PC-3 (cell line): ENCODE measurements at regions not wholly inside any gene's neighbourhood (a gene's known extent, or its start where the extent isn't known, plus 50 kb on each side); places are given as distances from the start of the nearest gene placed in this dataset.

ENCODE experiments used
- EZH2 ChIP-seq: fragments of 300-600 bp; sonication (generic); IDR thresholded peaks from one replicate; pipeline ENCODE4 v1.6.1; 2017; ENCODE audit warnings: antibody characterized with exemption, mild to moderate bottlenecking, low read length; ENCODE audit not compliant: unreplicated experiment
- TF ChIP-seq, protein P1 (sequence below): fragments of 300-600 bp; sonication (generic); conservative IDR thresholded peaks from 2 replicates; pipeline ENCODE4 v1.5.1; 2017; ENCODE audit warnings: antibody characterized with exemption, low read depth, mild to moderate bottlenecking, low read length

DNA sequence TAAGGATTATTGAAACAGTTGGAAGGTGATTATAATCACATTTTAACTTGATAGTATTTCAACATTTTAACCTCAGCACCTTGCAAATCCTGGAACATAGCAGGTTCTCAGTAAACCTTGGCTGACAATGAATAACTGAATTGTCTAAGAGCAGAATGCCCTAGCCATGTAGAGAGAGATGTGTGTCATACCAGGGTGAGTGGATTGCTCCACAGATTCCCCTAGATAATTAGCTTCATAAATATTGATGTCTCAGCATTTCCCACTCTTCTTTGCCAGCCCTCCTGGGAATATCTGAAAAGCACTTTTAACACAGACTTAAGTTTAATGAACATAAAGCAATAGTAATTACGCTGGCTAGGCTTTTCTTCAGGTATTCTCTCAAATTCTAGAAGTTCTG lies 363.5 kb downstream of the MAN2A1 start:
- TF ChIP-seq, protein P1, sequence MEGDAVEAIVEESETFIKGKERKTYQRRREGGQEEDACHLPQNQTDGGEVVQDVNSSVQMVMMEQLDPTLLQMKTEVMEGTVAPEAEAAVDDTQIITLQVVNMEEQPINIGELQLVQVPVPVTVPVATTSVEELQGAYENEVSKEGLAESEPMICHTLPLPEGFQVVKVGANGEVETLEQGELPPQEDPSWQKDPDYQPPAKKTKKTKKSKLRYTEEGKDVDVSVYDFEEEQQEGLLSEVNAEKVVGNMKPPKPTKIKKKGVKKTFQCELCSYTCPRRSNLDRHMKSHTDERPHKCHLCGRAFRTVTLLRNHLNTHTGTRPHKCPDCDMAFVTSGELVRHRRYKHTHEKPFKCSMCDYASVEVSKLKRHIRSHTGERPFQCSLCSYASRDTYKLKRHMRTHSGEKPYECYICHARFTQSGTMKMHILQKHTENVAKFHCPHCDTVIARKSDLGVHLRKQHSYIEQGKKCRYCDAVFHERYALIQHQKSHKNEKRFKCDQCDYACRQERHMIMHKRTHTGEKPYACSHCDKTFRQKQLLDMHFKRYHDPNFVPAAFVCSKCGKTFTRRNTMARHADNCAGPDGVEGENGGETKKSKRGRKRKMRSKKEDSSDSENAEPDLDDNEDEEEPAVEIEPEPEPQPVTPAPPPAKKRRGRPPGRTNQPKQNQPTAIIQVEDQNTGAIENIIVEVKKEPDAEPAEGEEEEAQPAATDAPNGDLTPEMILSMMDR: no peak
- no peak for TF ChIP-seq EZH2
